Stimulated activated CD8-positive, alpha-beta memory T cell treated with anti-CD3 and anti-CD28 coated beads, Interleukin-4, amount 100 ng/mL, for 4 hours (primary cell): ENCODE measurements at regions not wholly inside any gene's neighbourhood (a gene's known extent, or its start where the extent isn't known, plus 50 kb on each side); places are given as distances from the start of the nearest gene placed in this dataset.
"Not testable (repeated sequence)": the region's sequence is repeated elsewhere in the genome, so short reads cannot be mapped to it uniquely, and the experiment has no call there.

Experiments
- DNase-seq, 2 donors: peaks; one replicate each; pipeline ENCODE4 v3.0.0-alpha.2; 2020; ENCODE audit warnings: low read depth in 2 of 2, low spot score in 1 of 2

DNA sequence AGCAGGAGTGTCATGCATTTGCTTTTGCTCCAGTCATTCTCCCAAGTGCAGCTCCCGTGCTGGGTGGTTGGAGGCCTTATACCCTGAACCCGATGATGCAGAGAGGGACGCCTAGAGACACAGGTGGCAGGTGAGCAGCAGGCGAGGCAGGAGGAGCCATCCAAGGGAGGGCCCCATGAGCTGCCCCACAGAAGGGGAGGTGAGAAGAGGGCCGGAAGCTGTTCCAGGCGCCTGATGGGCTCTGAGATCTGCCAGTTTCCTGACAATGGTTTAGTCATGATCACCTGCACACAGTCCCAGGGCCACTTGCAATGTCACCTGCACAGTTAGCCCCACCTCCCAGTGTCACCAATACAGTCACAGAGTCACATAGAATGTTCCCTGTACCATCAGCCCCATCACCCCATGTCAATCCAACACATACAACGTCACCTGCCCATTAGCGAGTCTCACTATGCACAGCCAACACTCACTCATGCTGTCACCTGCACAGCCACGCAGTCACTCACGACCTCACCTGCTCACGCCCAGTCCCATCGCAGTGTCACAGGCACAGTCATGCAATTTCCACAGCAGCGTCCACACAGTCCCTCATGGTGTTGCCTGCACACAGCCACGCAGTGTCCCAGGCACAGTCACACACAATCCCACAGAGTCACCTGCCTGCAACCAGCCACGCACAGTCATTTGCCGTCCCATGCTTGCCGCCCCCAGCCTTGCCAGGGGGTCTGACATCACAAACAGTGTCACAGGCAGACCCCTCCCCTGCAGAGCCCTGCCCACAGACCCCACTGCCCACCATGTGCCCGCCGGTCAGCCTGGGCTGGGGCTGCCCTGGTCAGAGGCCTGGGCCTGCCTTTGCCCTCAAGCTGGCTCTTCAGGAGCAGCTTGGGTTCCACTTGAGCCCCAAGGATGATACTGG is 113.4 kb downstream of the LHX2 start:
- DNase-seq: no peak

- no peak for DNase-seq
These were observed 114.0 kb downstream of the LHX2 start for GRCh38 chr9:124125651-124125977.

- DNase-seq: peak; percentile 50 to 69
These were observed 115.4 kb downstream of the LHX2 start for GRCh38 chr9:124126648-124127646.

GRCh38 chr9:124128568-124129166 is 117.1 kb downstream of the LHX2 start:
- DNase-seq: no peak

GRCh38 chr9:124130277-124131075 is 118.9 kb downstream of the LHX2 start:
- no peak for DNase-seq

DNA sequence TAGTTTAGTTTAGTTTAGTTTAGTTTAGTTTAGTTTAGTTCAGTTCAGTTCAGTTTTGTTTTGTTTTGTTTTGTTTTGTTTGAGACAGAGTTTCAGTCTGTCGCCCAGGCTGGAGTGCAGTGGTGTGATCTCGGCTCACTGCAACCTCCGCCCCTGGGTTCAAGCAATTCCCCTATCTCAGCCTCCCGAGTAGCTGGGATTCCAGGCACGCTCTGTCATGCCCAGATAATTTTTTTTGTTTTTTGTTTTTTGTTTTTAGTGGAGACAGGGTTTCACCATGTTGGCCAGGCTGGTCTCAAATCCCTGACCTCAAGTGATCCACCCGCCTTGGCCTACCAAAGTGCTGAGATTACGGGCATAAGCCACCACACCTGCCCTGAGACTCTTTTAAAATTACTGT is 120.0 kb downstream of the LHX2 start:
- not testable (repeated sequence) for DNase-seq

DNA sequence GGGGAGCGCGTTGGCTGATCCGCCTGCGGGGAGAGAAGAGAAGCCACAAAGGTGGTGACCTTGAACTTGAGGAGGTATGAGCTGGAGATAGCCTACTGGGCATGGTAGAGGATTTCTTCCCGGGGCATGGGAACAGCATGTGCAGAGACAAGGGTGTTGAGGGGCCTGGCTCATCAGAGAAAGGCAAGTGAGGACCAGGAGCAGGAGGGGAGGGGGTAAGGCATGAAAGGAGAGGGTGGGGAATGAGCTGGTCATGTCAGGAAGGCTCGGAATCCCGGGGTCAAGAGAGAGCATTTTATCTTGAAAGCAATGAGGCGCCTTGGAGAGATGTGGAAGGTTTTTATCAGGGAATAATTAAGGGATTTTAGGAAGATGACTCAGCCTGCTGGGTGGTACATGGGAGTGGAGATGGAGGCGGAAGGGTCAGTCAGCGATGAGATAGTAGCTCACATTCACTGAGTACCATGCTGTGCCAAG is 121.1 kb downstream of the LHX2 start:
- DNase-seq: no peak

GRCh38 chr9:124133727-124134126 is 122.2 kb downstream of the LHX2 start:
- DNase-seq: no peak

- no peak for DNase-seq
These were observed 123.0 kb downstream of the LHX2 start for GRCh38 chr9:124134526-124134925.

DNA sequence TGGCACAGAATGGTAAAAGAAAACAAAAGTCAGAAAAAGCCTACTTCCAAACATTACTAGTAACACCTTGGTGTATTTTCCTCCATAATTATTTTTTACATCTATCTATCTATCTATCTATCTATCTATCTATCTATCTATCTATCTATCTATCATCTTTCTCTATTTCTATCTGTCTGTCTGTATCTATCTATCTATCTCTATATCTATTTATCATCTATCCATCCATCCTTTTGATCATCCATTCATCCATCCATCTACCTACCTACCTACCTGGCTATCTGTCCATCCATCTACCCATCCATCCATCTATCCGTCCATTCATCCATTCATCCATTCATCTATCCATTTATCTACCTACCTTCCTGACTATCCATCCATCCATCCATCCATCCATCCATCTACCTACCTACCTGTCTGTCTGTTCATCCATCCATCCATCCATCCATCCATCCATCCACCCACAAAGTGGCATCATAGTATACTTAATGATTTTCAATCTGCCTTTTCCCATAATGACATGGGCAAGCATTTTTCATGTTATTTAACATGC is 121.9 kb upstream of the NEK6 start:
- DNase-seq: no peak

DNA sequence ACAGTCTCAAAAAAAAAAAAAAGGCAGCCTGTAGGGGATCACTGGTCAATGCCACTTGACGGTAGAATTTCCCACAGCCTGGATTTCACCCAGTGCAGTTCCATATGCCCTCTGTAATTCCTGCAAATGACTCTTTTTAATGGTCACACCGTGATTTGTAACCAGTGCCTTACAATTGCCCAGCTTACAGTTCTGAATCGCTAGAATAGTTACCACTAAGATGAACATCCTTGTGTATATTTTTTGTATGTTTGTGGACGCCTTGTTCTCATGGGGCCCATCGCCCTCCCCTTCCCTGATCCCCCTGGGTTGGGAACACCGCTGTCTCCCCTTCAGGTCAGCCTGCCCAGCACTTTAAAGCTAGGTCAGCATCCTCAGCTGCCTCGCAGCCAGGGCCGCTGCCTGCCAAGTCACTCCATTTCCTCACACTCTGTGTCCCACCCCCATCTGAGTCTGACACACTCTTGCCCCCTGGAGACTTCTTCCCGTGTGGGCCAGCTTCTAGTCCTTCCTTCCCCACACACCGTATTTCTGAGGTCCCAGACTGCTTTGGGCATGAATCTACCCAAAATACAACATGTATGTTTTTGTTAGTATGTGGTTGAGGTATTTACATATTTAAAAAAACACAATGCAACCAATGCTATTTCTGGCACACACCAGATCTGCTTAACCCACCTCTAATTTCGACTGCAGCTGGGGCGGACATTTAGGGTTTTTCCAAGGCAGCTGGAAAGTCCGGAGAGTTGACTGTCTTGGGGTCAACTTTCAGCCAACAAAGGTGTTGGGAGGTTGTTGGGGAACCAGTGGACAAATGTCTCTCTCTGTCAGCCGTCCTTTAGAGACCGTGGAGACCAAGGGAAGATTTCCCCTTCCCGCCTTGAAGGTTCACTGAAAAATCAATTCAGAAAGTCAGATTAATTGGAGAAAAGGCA is 120.5 kb upstream of the NEK6 start:
- DNase-seq: no peak

- DNase-seq: no peak
These were observed 119.8 kb upstream of the NEK6 start for GRCh38 chr9:124137944-124138335.

DNA sequence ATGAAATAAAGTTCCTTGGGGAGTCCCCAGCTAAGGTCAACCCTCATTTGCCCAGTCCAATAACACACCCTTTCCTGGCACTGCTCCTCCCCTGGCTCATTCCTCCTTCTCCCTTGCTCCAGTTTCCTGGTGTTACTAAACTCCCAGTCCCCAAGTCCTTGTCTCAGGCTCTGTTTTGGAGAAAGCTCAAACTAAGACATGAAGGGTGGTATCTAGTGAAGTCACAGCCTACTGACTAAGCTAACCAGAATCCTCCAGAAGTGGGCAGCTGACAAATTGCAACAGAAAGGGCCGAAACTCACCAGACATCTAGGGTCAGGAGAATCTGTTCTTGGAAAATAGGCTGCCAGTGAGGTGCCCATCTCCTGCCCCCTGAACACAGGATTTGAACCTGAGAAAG is 118.7 kb upstream of the NEK6 start:
- DNase-seq: no peak

DNA sequence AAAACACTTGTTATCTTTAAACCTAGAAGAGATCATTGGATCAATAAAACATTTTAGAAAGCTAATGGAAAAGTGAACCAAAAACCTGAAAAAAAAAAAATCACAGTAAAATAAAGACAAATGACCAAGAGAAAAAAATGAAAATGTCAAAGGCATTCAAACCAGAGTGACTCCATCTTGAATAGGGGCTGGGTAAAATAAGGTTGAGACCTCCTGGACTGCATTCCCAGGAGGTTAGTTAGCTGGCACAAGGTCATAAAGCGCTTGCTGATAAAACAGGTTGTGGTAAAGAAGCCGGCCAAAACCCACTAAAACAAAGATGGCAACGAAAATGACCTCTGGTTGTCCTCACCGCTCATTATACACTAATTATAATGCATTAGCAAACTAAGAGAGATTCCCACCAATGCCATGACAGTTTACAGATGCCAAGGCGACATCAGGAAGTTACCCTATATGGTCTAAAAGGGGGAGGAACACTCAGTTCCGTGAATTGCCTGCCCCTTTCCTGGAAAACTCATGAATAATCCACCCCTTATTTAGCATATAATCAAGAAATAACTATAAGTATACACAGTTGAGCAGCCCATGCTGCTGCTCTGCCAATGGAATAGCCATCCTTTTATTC is 116.7 kb upstream of the NEK6 start:
- DNase-seq: no peak

DNA sequence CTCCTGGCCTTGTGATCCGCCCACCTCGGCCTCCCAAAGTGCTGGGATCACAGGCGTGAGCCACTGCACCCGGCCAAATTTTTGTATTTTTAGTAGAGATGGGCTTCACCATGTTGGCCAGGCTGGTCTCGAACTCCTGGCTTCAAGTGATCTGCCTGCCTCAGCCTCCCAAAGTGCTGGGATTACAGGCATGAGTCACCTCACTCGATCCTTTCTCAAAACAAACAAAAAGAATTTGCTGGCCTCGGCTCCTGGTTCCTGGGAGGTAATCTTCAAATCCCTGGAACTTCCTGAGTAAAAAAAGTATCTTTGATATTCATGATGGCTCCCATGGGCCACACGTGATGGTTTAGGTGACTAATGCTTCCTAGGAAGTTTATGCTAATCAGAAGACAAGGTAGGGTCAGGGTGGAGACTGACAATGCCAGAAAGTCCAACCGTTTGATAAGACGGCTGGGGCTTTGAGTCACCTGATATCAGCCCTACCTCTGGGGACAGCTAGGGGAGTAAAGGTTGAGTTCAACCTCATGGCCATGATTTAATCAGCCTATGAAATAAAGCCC is 113.1 kb upstream of the NEK6 start:
- not testable (repeated sequence) for DNase-seq

GRCh38 chr9:124146031-124146561 is 111.7 kb upstream of the NEK6 start:
- no peak for DNase-seq

DNA sequence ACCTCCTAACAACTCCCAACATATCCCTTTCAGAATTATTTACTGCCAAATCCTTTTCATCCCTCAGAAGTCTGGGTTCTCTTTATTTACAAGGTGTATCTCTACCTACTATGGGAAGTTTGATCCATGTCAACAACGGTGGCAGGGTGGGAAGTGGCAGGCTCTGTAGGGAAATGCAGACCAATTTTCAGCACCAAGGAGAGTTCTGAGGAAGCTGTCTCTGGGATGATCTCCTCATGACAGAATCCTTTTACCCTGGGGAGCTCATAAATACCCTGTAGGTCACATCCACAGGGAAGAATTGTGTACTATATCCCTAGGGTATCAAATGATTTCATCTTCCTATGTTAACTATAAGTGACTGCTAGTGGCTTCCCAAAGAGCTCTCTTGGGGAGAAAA is 107.8 kb upstream of the NEK6 start:
- DNase-seq: no peak

GRCh38 chr9:124163760-124164255 is 93.9 kb upstream of the NEK6 start:
- no peak for DNase-seq
